PFSK-1 (cell line): ENCODE measurements at regions not wholly inside any gene's neighbourhood (a gene's known extent, or its start where the extent isn't known, plus 50 kb on each side); places are given as distances from the start of the nearest gene placed in this dataset.

ENCODE experiments used
- FOXP2 ChIP-seq: optimal IDR thresholded peaks from 2 replicates; pipeline ENCODE3; 2011; ENCODE audit warnings: borderline replicate concordance, control low read depth, inconsistent platforms; ENCODE audit not compliant: insufficient read depth; ENCODE audit errors: extremely low read length, extremely low read depth
- POLR2AphosphoS5 ChIP-seq: IDR thresholded peaks from 2 replicates; pipeline ENCODE4 v1.6.1; 2012; ENCODE audit warnings: low read depth, mild to moderate bottlenecking, control low read depth, low read length, moderate library complexity
- REST ChIP-seq, 2 experiments: IDR thresholded peaks; 2 replicates each; pipeline versions ENCODE4 v1.6.1 to v1.8.0; 2011 to 2012; ENCODE audit warnings: low read depth in 2 of 2, low read length in 2 of 2, control low read depth in 1 of 2, inconsistent platforms in 1 of 2, mild to moderate bottlenecking in 1 of 2, moderate library complexity in 1 of 2; ENCODE audit not compliant: insufficient read depth in 1 of 2
- SIN3A ChIP-seq: IDR thresholded peaks from 2 replicates; pipeline ENCODE4 v1.6.1; 2012; ENCODE audit warnings: mild to moderate bottlenecking, low read length, moderate library complexity, borderline replicate concordance; ENCODE audit not compliant: insufficient read depth
- TAF1 ChIP-seq: IDR thresholded peaks from 2 replicates; pipeline ENCODE4 v1.6.1; 2012; ENCODE audit warnings: low read length, control low read depth, borderline replicate concordance; ENCODE audit not compliant: insufficient read depth

GRCh38 chr13:103866048-103866447, 799.8 kb upstream of the SLC10A2 start:
- TF ChIP-seq TAF1 (no peak), POLR2AphosphoS5 (no peak), SIN3A (no peak), REST (IDR thresholded peaks at IDR 0.05; ENCODE audit: insufficient read depth in 1 of 2, low read depth in 2 of 2, low read length in 2 of 2) (no peak), FOXP2 (no peak)

- TF ChIP-seq FOXP2: no peak
- TF ChIP-seq SIN3A: no peak
- no peak for TF ChIP-seq POLR2AphosphoS5
- no peak for TF ChIP-seq TAF1
- TF ChIP-seq REST (IDR thresholded peaks at IDR 0.05; ENCODE audit: insufficient read depth in 1 of 2, low read depth in 2 of 2, low read length in 2 of 2): no peak
Observed at GRCh38 chr13:103862525-103862924, 796.3 kb upstream of the SLC10A2 start.

- TF ChIP-seq REST (IDR thresholded peaks at IDR 0.05; ENCODE audit: insufficient read depth in 1 of 2, low read depth in 2 of 2, low read length in 2 of 2): no peak
- no peak for TF ChIP-seq SIN3A
Observed at GRCh38 chr13:103859952-103860351, 793.7 kb upstream of the SLC10A2 start.

GRCh38 chr13:103852036-103852435, 785.8 kb upstream of the SLC10A2 start:
- no peak for TF ChIP-seq FOXP2
- TF ChIP-seq POLR2AphosphoS5: no peak
- TF ChIP-seq TAF1: no peak
- no peak for TF ChIP-seq REST (IDR thresholded peaks at IDR 0.05; ENCODE audit: insufficient read depth in 1 of 2, low read depth in 2 of 2, low read length in 2 of 2)
- TF ChIP-seq SIN3A: no peak

- no peak for TF ChIP-seq SIN3A
- no peak for TF ChIP-seq REST (IDR thresholded peaks at IDR 0.05; ENCODE audit: insufficient read depth in 1 of 2, low read depth in 2 of 2, low read length in 2 of 2)
- TF ChIP-seq FOXP2: no peak
- TF ChIP-seq POLR2AphosphoS5: no peak
- TF ChIP-seq TAF1: no peak
Observed at GRCh38 chr13:103844471-103844870, 778.3 kb upstream of the SLC10A2 start.
